HUES64 (cell line): ENCODE measurements at regions not wholly inside any gene's neighbourhood (a gene's known extent, or its start where the extent isn't known, plus 50 kb on each side); places are given as distances from the start of the nearest gene placed in this dataset.

Experiments
- H3K27ac ChIP-seq: 2 replicates; pipeline ENCODE4 v1.7.0; 2013; ENCODE audit warnings: low read depth, low read length, inconsistent platforms
- H3K27me3 ChIP-seq: 2 replicates; pipeline ENCODE4 v1.6.1; 2013; ENCODE audit warnings: mild to moderate bottlenecking, low read length; ENCODE audit not compliant: insufficient read depth
- H3K36me3 ChIP-seq: 2 replicates; pipeline ENCODE4 v1.6.1; 2013; ENCODE audit warnings: mild to moderate bottlenecking, low read length; ENCODE audit not compliant: insufficient read depth
- H3K4me1 ChIP-seq: 2 replicates; pipeline ENCODE4 v1.6.1; 2013; ENCODE audit warnings: mild to moderate bottlenecking, low read length, moderate library complexity; ENCODE audit not compliant: insufficient read depth
- H3K4me3 ChIP-seq: 2 replicates; pipeline ENCODE4 v1.5.1; 2013; ENCODE audit warnings: mild to moderate bottlenecking, low read length, moderate library complexity
- H3K9ac ChIP-seq: 2 replicates; pipeline ENCODE4 v1.6.1; 2013; ENCODE audit warnings: mild to moderate bottlenecking, low read depth, low read length
- H3K9me3 ChIP-seq: 2 replicates; pipeline ENCODE4 v1.6.1; 2013; ENCODE audit warnings: low read depth, low read length; ENCODE audit not compliant: insufficient read depth
- WGBS: fragments of 150-250, 120-280 bp; methylation state at CpG from one replicate; pipeline ENCODE4 v1.1.7; 2013; ENCODE audit warnings: missing lambda C conversion rate; 5-methylcytosine and 5-hydroxymethylcytosine counted together

- no peaks in the 10 kb centered on the region for H3K36me3 ChIP-seq
- whole genome bisulfite sequencing: 90% methylated on average over 2 of the region's 3 CpGs
Measured at GRCh38 chr3:88572450-88572849, 422.7 kb downstream of the C3orf38 start.

DNA sequence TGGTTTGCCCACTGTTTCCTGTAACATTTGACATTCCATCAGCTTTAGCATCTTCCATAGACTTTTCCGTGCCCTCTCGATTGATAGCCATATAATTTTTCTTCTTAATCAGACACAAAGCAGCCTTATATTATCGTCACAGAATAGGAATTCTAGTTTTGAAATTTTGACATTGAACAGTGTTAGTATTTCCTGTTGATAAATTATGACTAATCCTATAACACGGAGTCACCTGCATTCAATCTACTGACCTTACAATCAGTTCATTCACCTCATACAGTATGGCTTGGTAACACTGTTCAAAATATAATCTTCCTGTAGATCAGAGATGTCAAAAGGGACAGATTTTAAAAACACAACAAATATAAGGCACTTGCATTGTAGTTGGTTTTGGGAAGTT is 423.7 kb downstream of the C3orf38 start:
- Histone ChIP-seq H3K9ac (no peak overlapping the region), H3K27ac (no peak overlapping the region), H3K27me3 (no peaks in the 10 kb centered on the region), H3K4me3 (no peak overlapping the region), H3K36me3 (no peaks in the 10 kb centered on the region), H3K4me1 (no peaks in the 10 kb centered on the region), H3K9me3 (0 out of 2 replicates have a peak, but pooled peaks cover 6% of the 10 kb centered on the region)
- WGBS: 94% methylated on average over 2 of the region's 4 CpGs

More at GRCh38 chr3:88572450-88572849, 422.7 kb downstream of the C3orf38 start:
- Histone ChIP-seq H3K4me1 (no peaks in the 10 kb centered on the region), H3K27me3 (no peaks in the 10 kb centered on the region), H3K4me3 (no peak overlapping the region), H3K9me3 (0 out of 2 replicates have a peak, but pooled peaks cover 6% of the 10 kb centered on the region), H3K9ac (no peak overlapping the region), H3K27ac (no peak overlapping the region)

GRCh38 chr3:88574146-88574545 is 424.4 kb downstream of the C3orf38 start:
- no peaks in the 10 kb centered on the region for H3K4me1 ChIP-seq
- H3K4me3 ChIP-seq: no peak overlapping the region
- 0 out of 2 replicates have a peak, but pooled peaks cover 6% of the 10 kb centered on the region for H3K9me3 ChIP-seq
- no peak overlapping the region for H3K27ac ChIP-seq
- WGBS: 96% methylated on average over 4 of the region's 4 CpGs
- H3K9ac ChIP-seq: no peak overlapping the region
- no peaks in the 10 kb centered on the region for H3K36me3 ChIP-seq
- H3K27me3 ChIP-seq: no peaks in the 10 kb centered on the region

GRCh38 chr3:88584451-88584850 is 434.7 kb downstream of the C3orf38 start:
- Histone ChIP-seq H3K9ac (no peak overlapping the region), H3K9me3 (no peaks in the 10 kb centered on the region), H3K4me3 (no peak overlapping the region), H3K27ac (no peak overlapping the region), H3K36me3 (no peaks in the 10 kb centered on the region), H3K27me3 (no peaks in the 10 kb centered on the region), H3K4me1 (peaks cover 8% of the 10 kb centered on the region)
- WGBS: 93% methylated on average over 3 of the region's 3 CpGs

GRCh38 chr3:88586121-88586640 is 436.4 kb downstream of the C3orf38 start:
- no peak overlapping the region for H3K4me3 ChIP-seq
- WGBS: 97% methylated on average over 2 of the region's 2 CpGs
- no peaks in the 10 kb centered on the region for H3K36me3 ChIP-seq

GRCh38 chr3:88589138-88589537 is 439.4 kb downstream of the C3orf38 start:
- Histone ChIP-seq H3K9ac (no peak overlapping the region), H3K4me1 (peaks cover 20% of the 10 kb centered on the region), H3K27me3 (no peaks in the 10 kb centered on the region), H3K4me3 (no peak overlapping the region), H3K36me3 (no peaks in the 10 kb centered on the region), H3K9me3 (no peaks in the 10 kb centered on the region), H3K27ac (peak overlapping the region; percentile 13; the same call in 1 of the 2 replicates)
- 84% methylated on average over 2 of the region's 2 CpGs for WGBS

More at GRCh38 chr3:88586121-88586640, 436.4 kb downstream of the C3orf38 start:
- Histone ChIP-seq H3K27me3 (no peaks in the 10 kb centered on the region), H3K9me3 (no peaks in the 10 kb centered on the region), H3K27ac (no peak overlapping the region), H3K4me1 (peaks cover 20% of the 10 kb centered on the region), H3K9ac (no peak overlapping the region)

- no peaks in the 10 kb centered on the region for H3K27me3 ChIP-seq
- WGBS: 100% methylated on average over 1 of the region's 1 CpG
- H3K27ac ChIP-seq: no peak overlapping the region
- H3K9me3 ChIP-seq: no peaks in the 10 kb centered on the region
- H3K9ac ChIP-seq: no peak overlapping the region
- no peaks in the 10 kb centered on the region for H3K36me3 ChIP-seq
- H3K4me1 ChIP-seq: peaks cover 7% of the 10 kb centered on the region
- H3K4me3 ChIP-seq: no peak overlapping the region
Measured at GRCh38 chr3:88595026-88595425, 445.3 kb downstream of the C3orf38 start.

DNA sequence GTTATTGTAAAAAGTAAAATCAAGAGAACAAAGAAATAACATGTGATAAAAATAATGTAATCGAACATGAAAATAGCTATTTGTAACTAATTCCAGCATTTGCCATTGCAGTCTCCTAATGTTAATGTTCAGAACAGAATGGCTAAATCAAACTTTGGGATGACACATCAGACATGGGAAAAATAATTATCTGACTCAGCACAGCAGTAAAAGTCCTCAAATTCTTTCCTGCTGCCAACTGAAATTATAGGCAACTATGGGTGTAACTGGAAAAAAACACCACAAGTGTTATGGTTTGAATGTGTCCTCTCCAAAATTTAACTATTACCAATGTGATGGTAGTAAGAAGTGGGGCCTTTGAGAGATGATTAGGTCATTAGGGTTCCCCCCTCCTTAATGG is 446.7 kb downstream of the C3orf38 start:
- WGBS: 100% methylated on average over 1 of the region's 1 CpG
- Histone ChIP-seq H3K27ac (no peak overlapping the region), H3K27me3 (no peaks in the 10 kb centered on the region), H3K9ac (no peak overlapping the region), H3K9me3 (no peaks in the 10 kb centered on the region), H3K36me3 (no peaks in the 10 kb centered on the region), H3K4me3 (no peak overlapping the region), H3K4me1 (no peaks in the 10 kb centered on the region)

- 93% methylated on average over 5 of the region's 5 CpGs for WGBS
- H3K27me3 ChIP-seq: no peaks in the 10 kb centered on the region
- H3K4me1 ChIP-seq: no peaks in the 10 kb centered on the region
- H3K9ac ChIP-seq: no peak overlapping the region
- H3K36me3 ChIP-seq: no peaks in the 10 kb centered on the region
- no peak overlapping the region for H3K4me3 ChIP-seq
- no peaks in the 10 kb centered on the region for H3K9me3 ChIP-seq
- H3K27ac ChIP-seq: no peak overlapping the region
Measured at GRCh38 chr3:88610820-88611219, 461.1 kb downstream of the C3orf38 start.

GRCh38 chr3:88611826-88612326 is 462.1 kb downstream of the C3orf38 start:
- WGBS: 94% methylated on average over 2 of the region's 2 CpGs
- Histone ChIP-seq H3K4me3 (no peak overlapping the region), H3K36me3 (no peaks in the 10 kb centered on the region), H3K27ac (no peak overlapping the region), H3K9me3 (no peaks in the 10 kb centered on the region), H3K4me1 (peaks cover 6% of the 10 kb centered on the region; the same call in 1 of the 2 replicates), H3K27me3 (no peaks in the 10 kb centered on the region), H3K9ac (no peak overlapping the region)

DNA sequence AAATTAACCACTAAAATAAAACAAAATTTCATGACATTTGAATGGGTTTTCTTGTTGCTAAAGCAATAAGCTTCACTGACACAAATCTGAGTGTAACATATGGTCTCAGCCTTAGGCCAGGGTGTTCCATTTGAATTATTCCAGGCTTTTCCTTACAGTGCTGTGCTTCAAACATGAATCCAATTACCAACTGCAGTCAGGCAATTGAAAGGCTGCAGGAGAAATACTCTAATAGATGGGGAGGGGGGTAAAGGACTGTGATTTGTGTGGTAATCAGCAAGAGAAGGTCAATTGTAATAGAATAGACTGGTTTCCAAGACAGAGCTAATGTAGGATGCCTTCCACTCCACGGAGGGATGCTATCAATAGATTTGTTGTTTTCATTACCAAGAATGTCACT is 466.7 kb downstream of the C3orf38 start:
- Histone ChIP-seq H3K4me1 (peaks cover 23% of the 10 kb centered on the region), H3K27ac (no peak overlapping the region), H3K9ac (no peak overlapping the region), H3K9me3 (no peaks in the 10 kb centered on the region), H3K4me3 (no peak overlapping the region), H3K27me3 (no peaks in the 10 kb centered on the region), H3K36me3 (no peaks in the 10 kb centered on the region)
- WGBS: 67% methylated on average over 1 of the region's 1 CpG

DNA sequence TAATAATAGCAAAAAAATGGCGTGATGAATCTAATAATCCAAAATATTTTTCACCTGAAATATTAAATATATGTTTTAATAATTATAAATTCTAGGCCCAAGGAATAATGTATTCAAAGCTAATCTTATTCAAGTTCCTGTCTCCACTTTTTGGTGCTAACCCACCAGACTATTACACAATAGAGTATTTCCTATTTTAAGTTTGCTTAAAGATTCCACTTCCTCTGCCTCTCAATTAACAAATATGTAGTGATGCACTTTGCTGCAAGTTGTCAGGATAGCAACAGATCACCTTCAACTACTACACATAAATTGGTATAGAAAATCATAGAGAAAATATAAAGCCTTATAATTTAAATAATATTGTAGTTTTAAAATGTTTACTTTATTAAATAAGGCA is 467.5 kb downstream of the C3orf38 start:
- no peaks in the 10 kb centered on the region for H3K9me3 ChIP-seq
- H3K27me3 ChIP-seq: no peaks in the 10 kb centered on the region
- peaks cover 23% of the 10 kb centered on the region for H3K4me1 ChIP-seq
- H3K4me3 ChIP-seq: no peak overlapping the region
- no peak overlapping the region for H3K9ac ChIP-seq
- no peak overlapping the region for H3K27ac ChIP-seq
- H3K36me3 ChIP-seq: no peaks in the 10 kb centered on the region
- no CpG with 5 or more reads among the region's 1 CpG for WGBS
